ENCODE measurements at regions not wholly inside any gene's neighbourhood (a gene's known extent, or its start where the extent isn't known, plus 50 kb on each side); places are given as distances from the start of the nearest gene placed in this dataset.

GRCh38 chr5:56561455-56561854 lies 253.9 kb upstream of the MAP3K1 start:
- no peak overlapping the region for H3K4me3 ChIP-seq
- TF ChIP-seq CTCF (IDR thresholded peaks at IDR 0.05; ENCODE audit: low read depth, low read length) = no peak
- no peaks in the 10 kb centered on the region for H3K9me3 ChIP-seq (ENCODE audit: low read depth)
- H3K27ac ChIP-seq = no peak overlapping the region
- H3K27me3 ChIP-seq = no peaks in the 10 kb centered on the region
- H3K4me1 ChIP-seq (ENCODE audit: low read depth) = no peaks in the 10 kb centered on the region
- no peak for DNase-seq (ENCODE audit: low read depth in 1 of 2, low spot score in 1 of 2)
- H3K36me3 ChIP-seq = no peaks in the 10 kb centered on the region

GRCh38 chr5:56558131-56558745 lies 257.1 kb upstream of the MAP3K1 start:
- H3K36me3 ChIP-seq = no peaks in the 10 kb centered on the region
- no peak overlapping the region for H3K27ac ChIP-seq
- H3K4me1 ChIP-seq (ENCODE audit: low read depth) = no peaks in the 10 kb centered on the region
- H3K27me3 ChIP-seq = no peaks in the 10 kb centered on the region
- H3K9me3 ChIP-seq (ENCODE audit: low read depth) = no peaks in the 10 kb centered on the region
- H3K4me3 ChIP-seq = no peak overlapping the region
- TF ChIP-seq CTCF (IDR thresholded peaks at IDR 0.05; ENCODE audit: low read depth, low read length) = no peak
- DNase-seq (ENCODE audit: low read depth in 1 of 2, low spot score in 1 of 2) = no peak

GRCh38 chr5:56557198-56557597 lies 258.2 kb upstream of the MAP3K1 start:
- H3K27ac ChIP-seq = no peak overlapping the region
- H3K27me3 ChIP-seq = no peaks in the 10 kb centered on the region
- TF ChIP-seq CTCF (IDR thresholded peaks at IDR 0.05; ENCODE audit: low read depth, low read length) = no peak
- peak in 1 of 2 donors; percentile 53 for DNase-seq (ENCODE audit: low read depth in 1 of 2, low spot score in 1 of 2)
- H3K9me3 ChIP-seq (ENCODE audit: low read depth) = no peaks in the 10 kb centered on the region
- H3K4me3 ChIP-seq = no peak overlapping the region
- no peaks in the 10 kb centered on the region for H3K36me3 ChIP-seq
- no peaks in the 10 kb centered on the region for H3K4me1 ChIP-seq (ENCODE audit: low read depth)

GRCh38 chr5:56552612-56553268 lies 262.6 kb upstream of the MAP3K1 start:
- Histone ChIP-seq H3K4me3 (no peak overlapping the region), H3K9me3 (ENCODE audit: low read depth) (no peaks in the 10 kb centered on the region), H3K27ac (no peak overlapping the region), H3K27me3 (no peaks in the 10 kb centered on the region), H3K36me3 (no peaks in the 10 kb centered on the region), H3K4me1 (ENCODE audit: low read depth) (peaks cover 6% of the 10 kb centered on the region)
- no peak for TF ChIP-seq CTCF (IDR thresholded peaks at IDR 0.05; ENCODE audit: low read depth, low read length)
- no peak for DNase-seq (ENCODE audit: low read depth in 1 of 2, low spot score in 1 of 2)

GRCh38 chr5:56550227-56550626 lies 265.1 kb upstream of the MAP3K1 start:
- peak in 1 of 2 donors; percentile 24 for DNase-seq (ENCODE audit: low read depth in 1 of 2, low spot score in 1 of 2)
- H3K9me3 ChIP-seq (ENCODE audit: low read depth) = no peaks in the 10 kb centered on the region
- H3K27me3 ChIP-seq = no peaks in the 10 kb centered on the region
- no peak overlapping the region for H3K4me3 ChIP-seq
- no peaks in the 10 kb centered on the region for H3K36me3 ChIP-seq
- peaks cover 6% of the 10 kb centered on the region for H3K4me1 ChIP-seq (ENCODE audit: low read depth)
- TF ChIP-seq CTCF (IDR thresholded peaks at IDR 0.05; ENCODE audit: low read depth, low read length) = no peak
- no peak overlapping the region for H3K27ac ChIP-seq
